ENCODE measurements at regions not wholly inside any gene's neighbourhood (a gene's known extent, or its start where the extent isn't known, plus 50 kb on each side); places are given as distances from the start of the nearest gene placed in this dataset.

GRCh38 chr14:71533800-71534199 lies 398.4 kb upstream of the RGS6 start:
- intact Hi-C loops (cut with DNase I): no loop called here
- DNase-seq (ENCODE audit: low spot score): no peak

- DNase-seq (ENCODE audit: low spot score): no peak
- intact Hi-C loops (cut with DNase I): no loop called here
These were observed 397.7 kb upstream of the RGS6 start for GRCh38 chr14:71534506-71534905.

GRCh38 chr14:71536015-71536740 lies 396.1 kb upstream of the RGS6 start:
- intact Hi-C loops (cut with DNase I): loop anchor here in 1 of 2 donors (5.0 kb wide), 1 partner anchor 111 kb away; no protein-coding TSS in a partner anchor
- DNase-seq (ENCODE audit: low spot score): no peak

GRCh38 chr14:71536927-71537772 lies 395.1 kb upstream of the RGS6 start:
- DNase-seq (ENCODE audit: low spot score): no peak
- intact Hi-C loops (cut with DNase I): loop anchor here in 1 of 2 donors (5.0 kb wide), 1 partner anchor 110 kb away; no protein-coding TSS in a partner anchor

GRCh38 chr14:71538288-71538687 lies 393.9 kb upstream of the RGS6 start:
- intact Hi-C loops (cut with DNase I): loop anchor here in 1 of 2 donors (5.0 kb wide), 1 partner anchor 109 kb away; no protein-coding TSS in a partner anchor
- no peak for DNase-seq (ENCODE audit: low spot score)

GRCh38 chr14:71538938-71539649 lies 393.1 kb upstream of the RGS6 start:
- DNase-seq (ENCODE audit: low spot score): no peak
- intact Hi-C loops (cut with DNase I): loop anchor here in 1 of 2 donors (5.0 kb wide), 1 partner anchor 108 kb away; no protein-coding TSS in a partner anchor

GRCh38 chr14:71539650-71540285 lies 392.5 kb upstream of the RGS6 start:
- no peak for DNase-seq (ENCODE audit: low spot score)
- intact Hi-C loops (cut with DNase I): loop anchor here in 1 of 2 donors (5.0 kb wide), 1 partner anchor 108 kb away; no protein-coding TSS in a partner anchor

GRCh38 chr14:71541271-71541670 lies 391.0 kb upstream of the RGS6 start:
- DNase-seq (ENCODE audit: low spot score): no peak
- intact Hi-C loops (cut with DNase I): no loop called here

- intact Hi-C loops (cut with DNase I): no loop called here
- no peak for DNase-seq (ENCODE audit: low spot score)
These were observed 390.1 kb upstream of the RGS6 start for GRCh38 chr14:71541973-71542690.

GRCh38 chr14:71549421-71550050 lies 382.7 kb upstream of the RGS6 start:
- no peak for DNase-seq (ENCODE audit: low spot score)
- intact Hi-C loops (cut with DNase I): no loop called here

GRCh38 chr14:71550367-71550766 lies 381.9 kb upstream of the RGS6 start:
- intact Hi-C loops (cut with DNase I): no loop called here
- no peak for DNase-seq (ENCODE audit: low spot score)

- DNase-seq (ENCODE audit: low spot score): no peak
- intact Hi-C loops (cut with DNase I): no loop called here
These were observed 380.8 kb upstream of the RGS6 start for GRCh38 chr14:71551291-71551950.

GRCh38 chr14:71552809-71553208 lies 379.4 kb upstream of the RGS6 start:
- intact Hi-C loops (cut with DNase I): no loop called here
- DNase-seq (ENCODE audit: low spot score): no peak

GRCh38 chr14:71553779-71554178 lies 378.4 kb upstream of the RGS6 start:
- intact Hi-C loops (cut with DNase I): no loop called here

GRCh38 chr14:71554323-71554722 lies 377.9 kb upstream of the RGS6 start:
- DNase-seq (ENCODE audit: low spot score): no peak
- intact Hi-C loops (cut with DNase I): no loop called here

More at GRCh38 chr14:71553779-71554178, 378.4 kb upstream of the RGS6 start:
- no peak for DNase-seq (ENCODE audit: low spot score)

GRCh38 chr14:71554959-71555612 lies 377.1 kb upstream of the RGS6 start:
- intact Hi-C loops (cut with DNase I): no loop called here
- DNase-seq (ENCODE audit: low spot score): no peak

Measured in posterior vena cava (tissue), 2 donors.